Fibroblast of villous mesenchyme (primary cell): ENCODE measurements at regions not wholly inside any gene's neighbourhood (a gene's known extent, or its start where the extent isn't known, plus 50 kb on each side); places are given as distances from the start of the nearest gene placed in this dataset.

Experiments used
- DNase-seq: peaks from one replicate; pipeline ENCODE4 v3.0.0-alpha.2; 2010; ENCODE audit warnings: low read depth
- H3K4me3 ChIP-seq: 2 replicates; pipeline ENCODE4 v1.5.1; 2011; ENCODE audit warnings: low read depth, mild to moderate bottlenecking, low read length
- TF ChIP-seq, protein P1 (sequence below): IDR thresholded peaks from 2 replicates; pipeline ENCODE4 v1.5.1; 2012; ENCODE audit warnings: low read depth, mild to moderate bottlenecking, low read length; ENCODE audit not compliant: insufficient read depth

GRCh38 chr20:24764794-24765202, 184.3 kb upstream of the CST7 start:
- DNase-seq = no peak
- TF ChIP-seq, protein P1, sequence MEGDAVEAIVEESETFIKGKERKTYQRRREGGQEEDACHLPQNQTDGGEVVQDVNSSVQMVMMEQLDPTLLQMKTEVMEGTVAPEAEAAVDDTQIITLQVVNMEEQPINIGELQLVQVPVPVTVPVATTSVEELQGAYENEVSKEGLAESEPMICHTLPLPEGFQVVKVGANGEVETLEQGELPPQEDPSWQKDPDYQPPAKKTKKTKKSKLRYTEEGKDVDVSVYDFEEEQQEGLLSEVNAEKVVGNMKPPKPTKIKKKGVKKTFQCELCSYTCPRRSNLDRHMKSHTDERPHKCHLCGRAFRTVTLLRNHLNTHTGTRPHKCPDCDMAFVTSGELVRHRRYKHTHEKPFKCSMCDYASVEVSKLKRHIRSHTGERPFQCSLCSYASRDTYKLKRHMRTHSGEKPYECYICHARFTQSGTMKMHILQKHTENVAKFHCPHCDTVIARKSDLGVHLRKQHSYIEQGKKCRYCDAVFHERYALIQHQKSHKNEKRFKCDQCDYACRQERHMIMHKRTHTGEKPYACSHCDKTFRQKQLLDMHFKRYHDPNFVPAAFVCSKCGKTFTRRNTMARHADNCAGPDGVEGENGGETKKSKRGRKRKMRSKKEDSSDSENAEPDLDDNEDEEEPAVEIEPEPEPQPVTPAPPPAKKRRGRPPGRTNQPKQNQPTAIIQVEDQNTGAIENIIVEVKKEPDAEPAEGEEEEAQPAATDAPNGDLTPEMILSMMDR = no peak
- no peak overlapping the region for H3K4me3 ChIP-seq

DNA sequence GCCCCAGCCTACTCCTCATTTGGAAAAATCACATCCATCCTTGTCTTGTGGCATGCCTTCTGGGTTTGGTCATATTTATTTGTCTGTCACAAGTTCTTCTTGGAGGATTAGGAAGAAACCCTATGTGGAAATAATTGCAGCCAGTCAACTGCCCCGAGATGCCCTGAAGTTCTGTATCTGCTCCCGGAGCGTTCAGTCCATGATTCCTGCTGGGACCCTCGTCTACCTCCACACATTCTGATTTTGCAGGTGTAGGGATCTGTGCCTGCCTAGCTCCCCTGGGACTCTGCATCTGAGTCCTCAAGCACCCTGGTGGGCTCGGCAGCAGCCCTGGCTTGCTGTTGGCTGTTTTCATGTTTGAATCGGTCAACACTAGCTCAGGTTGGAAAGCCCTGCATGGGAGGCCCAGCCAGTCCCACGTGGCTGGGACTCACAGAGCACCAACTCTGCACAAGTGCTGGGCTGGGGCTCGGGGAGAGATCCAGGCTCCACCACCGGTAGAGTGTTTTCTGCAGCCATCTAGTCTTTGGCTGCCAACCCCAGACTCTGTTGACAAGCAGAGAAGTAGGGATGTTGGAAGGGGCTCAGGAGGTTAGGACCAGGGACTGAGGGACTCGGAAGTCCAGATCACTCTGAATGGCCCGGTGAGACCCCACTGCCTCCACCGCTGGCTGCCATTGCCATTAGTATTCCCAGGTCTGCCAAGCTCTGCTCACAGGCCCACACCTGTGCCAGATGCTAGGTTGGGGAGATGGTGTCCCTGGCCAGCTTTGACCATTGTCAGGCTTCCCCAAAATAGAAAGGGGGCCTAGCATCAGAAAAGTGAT, 183.5 kb upstream of the CST7 start:
- no peak for DNase-seq
- no peak overlapping the region for H3K4me3 ChIP-seq
- TF ChIP-seq, protein P1 = no peak

- no peak overlapping the region for H3K4me3 ChIP-seq
- TF ChIP-seq, protein P1 = no peak
- DNase-seq = no peak
Observed at GRCh38 chr20:24766143-24766527, 182.9 kb upstream of the CST7 start.

DNA sequence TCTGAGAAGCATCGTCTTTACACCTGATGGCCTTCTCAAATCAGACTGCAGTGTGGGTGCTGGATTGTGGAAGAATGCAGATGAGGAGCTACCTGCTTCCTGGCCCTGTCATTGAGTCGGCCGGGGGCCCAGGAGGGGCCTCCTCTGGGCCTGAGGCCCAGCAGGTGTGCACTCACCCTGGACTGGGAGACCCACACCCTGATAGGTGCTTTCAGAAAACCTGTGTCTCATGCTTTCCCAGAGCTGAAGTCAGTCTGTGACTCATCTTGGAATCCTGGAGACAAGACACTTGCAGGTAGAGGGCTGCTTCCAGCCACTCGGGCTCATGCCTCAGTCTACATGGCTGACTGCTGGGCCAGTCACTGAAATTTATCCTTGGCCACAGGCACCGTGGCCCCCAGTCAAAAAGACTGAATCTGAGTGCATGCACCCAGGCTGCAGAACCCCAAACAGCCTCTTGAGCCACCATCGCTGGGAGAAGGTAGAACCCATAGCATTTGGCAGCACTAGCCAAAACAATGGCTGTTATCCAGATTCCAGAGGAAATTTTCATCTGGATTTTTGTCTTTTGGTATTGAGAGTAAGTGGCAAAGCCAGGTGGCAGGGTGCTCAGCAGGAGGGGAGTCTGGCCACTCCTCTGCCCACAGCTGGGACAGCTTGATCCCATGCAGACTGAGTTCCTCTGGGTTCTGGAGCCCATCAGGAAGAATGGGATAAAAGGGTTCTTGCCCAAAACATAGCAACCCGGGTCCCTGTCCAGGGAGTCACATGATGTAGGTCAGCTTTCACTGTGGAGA, 182.0 kb upstream of the CST7 start:
- no peak for DNase-seq
- no peak overlapping the region for H3K4me3 ChIP-seq
- TF ChIP-seq, protein P1 = no peak

- no peak overlapping the region for H3K4me3 ChIP-seq
- DNase-seq = no peak
- TF ChIP-seq, protein P1 = no peak
Observed at GRCh38 chr20:24767623-24768100, 181.4 kb upstream of the CST7 start.

GRCh38 chr20:24768201-24768636, 180.8 kb upstream of the CST7 start:
- TF ChIP-seq, protein P1 = no peak
- DNase-seq = no peak
- no peak overlapping the region for H3K4me3 ChIP-seq
